Right lobe of liver (tissue), 4 donors: ENCODE measurements at regions not wholly inside any gene's neighbourhood (a gene's known extent, or its start where the extent isn't known, plus 50 kb on each side); places are given as distances from the start of the nearest gene placed in this dataset.

Source experiments
- POLR2A ChIP-seq: fragments of 450-650 bp; IDR thresholded peaks from one replicate; pipeline ENCODE4 v1.6.1; 2017; ENCODE audit warnings: antibody characterized with exemption, mild to moderate bottlenecking
- TF ChIP-seq, protein P1 (sequence below), 4 donors: fragments of 200-600 bp in 3 of 4; fragments of 450-650 bp in 1 of 4; IDR thresholded peaks; one replicate each; pipeline versions ENCODE4 v1.5.1 to v1.8.0; 2016 to 2022; ENCODE audit warnings: antibody characterized with exemption in 4 of 4, mild to moderate bottlenecking in 2 of 4
- donor health status: DM: no; HTN: no; CAD: no.
- donor health status: DM: no; HTN: no; CAD: no.
- donor health status: DM: no; HTN: yes; CAD: no.

DNA sequence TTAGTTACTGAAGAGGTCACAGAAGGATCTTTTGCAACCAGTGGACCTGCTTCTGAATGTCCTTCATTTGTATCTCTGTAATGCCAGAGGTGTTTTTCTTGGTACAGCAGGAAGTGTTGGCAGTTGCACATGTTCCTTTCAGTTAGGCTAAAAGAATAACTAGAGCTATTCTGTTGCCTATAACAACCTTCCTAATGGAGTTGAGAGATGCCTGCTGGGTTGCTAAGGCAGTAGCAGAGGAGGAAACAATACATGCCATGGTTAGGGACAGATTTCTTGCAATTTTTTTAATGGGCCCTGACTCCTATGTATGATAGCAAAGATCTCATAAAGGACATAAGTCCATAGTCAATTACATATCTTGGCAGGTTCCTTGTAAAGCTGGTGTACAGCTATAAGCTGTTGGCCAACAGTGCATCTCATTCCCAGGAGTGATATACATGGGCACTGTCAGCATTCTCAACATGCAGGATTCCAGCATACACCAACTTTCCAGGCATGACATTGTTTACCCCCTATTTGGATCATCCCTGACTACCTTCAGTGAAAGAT lies 556.6 kb downstream of the CCER1 start:
- TF ChIP-seq, protein P1, sequence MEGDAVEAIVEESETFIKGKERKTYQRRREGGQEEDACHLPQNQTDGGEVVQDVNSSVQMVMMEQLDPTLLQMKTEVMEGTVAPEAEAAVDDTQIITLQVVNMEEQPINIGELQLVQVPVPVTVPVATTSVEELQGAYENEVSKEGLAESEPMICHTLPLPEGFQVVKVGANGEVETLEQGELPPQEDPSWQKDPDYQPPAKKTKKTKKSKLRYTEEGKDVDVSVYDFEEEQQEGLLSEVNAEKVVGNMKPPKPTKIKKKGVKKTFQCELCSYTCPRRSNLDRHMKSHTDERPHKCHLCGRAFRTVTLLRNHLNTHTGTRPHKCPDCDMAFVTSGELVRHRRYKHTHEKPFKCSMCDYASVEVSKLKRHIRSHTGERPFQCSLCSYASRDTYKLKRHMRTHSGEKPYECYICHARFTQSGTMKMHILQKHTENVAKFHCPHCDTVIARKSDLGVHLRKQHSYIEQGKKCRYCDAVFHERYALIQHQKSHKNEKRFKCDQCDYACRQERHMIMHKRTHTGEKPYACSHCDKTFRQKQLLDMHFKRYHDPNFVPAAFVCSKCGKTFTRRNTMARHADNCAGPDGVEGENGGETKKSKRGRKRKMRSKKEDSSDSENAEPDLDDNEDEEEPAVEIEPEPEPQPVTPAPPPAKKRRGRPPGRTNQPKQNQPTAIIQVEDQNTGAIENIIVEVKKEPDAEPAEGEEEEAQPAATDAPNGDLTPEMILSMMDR (IDR thresholded peaks at IDR 0.05), result no peak
- no peak for TF ChIP-seq POLR2A
